ENCODE measurements at regions not wholly inside any gene's neighbourhood (a gene's known extent, or its start where the extent isn't known, plus 50 kb on each side); places are given as distances from the start of the nearest gene placed in this dataset.

DNA sequence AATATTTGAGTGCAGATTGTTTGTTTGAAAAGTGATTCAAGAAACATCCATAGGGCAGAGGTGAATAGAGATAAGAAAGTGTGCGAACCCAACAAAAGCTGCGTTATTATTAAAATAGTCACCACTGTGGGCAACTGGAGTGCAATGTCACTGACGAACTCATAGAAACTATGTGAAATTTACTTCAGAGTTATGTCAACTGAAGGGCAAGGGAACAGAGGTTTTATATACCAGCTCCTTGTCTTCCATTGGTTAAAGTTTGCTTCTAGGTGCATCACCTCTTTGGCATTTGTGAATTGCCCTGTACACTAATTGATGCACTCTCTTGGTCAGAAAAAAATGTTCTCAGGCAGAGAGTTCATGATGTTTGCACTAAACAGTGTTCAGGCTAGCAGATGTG is 110.5 kb upstream of the NYAP2 start:
- ChIA-PET POLR2A (no interaction called here), CTCF (no interaction called here)
- TF ChIP-seq, protein P1, sequence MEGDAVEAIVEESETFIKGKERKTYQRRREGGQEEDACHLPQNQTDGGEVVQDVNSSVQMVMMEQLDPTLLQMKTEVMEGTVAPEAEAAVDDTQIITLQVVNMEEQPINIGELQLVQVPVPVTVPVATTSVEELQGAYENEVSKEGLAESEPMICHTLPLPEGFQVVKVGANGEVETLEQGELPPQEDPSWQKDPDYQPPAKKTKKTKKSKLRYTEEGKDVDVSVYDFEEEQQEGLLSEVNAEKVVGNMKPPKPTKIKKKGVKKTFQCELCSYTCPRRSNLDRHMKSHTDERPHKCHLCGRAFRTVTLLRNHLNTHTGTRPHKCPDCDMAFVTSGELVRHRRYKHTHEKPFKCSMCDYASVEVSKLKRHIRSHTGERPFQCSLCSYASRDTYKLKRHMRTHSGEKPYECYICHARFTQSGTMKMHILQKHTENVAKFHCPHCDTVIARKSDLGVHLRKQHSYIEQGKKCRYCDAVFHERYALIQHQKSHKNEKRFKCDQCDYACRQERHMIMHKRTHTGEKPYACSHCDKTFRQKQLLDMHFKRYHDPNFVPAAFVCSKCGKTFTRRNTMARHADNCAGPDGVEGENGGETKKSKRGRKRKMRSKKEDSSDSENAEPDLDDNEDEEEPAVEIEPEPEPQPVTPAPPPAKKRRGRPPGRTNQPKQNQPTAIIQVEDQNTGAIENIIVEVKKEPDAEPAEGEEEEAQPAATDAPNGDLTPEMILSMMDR (IDR thresholded peaks at IDR 0.05; ENCODE audit: insufficient read depth, low read depth, low read length) = no peak
- no peak overlapping the region for H3K4me3 ChIP-seq (ENCODE audit: low read depth, low read length)
- peak; percentile 32 for DNase-seq (ENCODE audit: low read depth)
- H3K36me3 ChIP-seq (ENCODE audit: control insufficient read depth, insufficient read depth, low read length) = no peaks in the 10 kb centered on the region
- H3K27me3 ChIP-seq (ENCODE audit: control insufficient read depth, insufficient read depth, low read length) = no peaks in the 10 kb centered on the region; the same call in 1 of the 2 replicates

DNA sequence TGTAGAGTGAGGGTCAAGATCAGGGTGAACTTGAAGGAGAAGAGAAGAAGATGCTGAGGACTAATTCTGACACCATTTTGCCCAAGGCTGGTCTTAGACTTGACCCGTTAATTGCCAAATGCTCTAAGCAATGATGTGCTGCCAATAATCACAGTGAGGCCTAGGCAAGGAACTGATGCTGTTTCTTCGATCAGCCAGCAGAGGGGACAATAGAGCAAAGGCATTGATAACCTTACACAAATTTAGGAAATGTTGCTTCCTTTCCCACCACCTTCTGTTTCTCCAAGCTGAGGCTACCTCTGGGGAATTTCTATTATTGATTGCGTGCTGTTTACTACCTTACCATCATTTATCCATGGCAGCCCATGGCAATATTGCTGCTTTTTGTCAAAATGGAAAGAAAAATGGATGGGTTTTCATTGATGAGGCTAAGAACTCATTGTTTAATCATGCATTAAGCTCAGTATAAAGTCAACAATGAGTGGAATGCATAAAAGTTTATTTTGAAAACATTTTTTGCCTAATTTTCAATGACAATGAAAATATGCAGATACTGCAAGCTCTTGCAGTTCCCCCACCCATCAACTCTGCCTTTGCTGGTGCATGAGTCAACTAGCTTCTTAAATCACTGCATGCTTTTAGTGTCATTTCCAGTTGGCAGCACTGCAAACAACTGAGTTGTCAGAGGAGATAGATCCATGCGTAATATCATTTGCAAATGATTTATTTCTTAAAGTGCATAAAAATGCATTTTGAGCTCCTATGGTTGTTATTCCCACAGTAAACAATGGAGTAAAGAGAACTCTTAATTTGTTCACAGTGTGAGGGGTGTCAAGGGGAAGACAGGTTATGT is 116.4 kb upstream of the NYAP2 start:
- CTCF ChIA-PET = interaction anchor here (0.6 to 1.2 kb wide), 5 partner anchors 25 to 1666 kb away, joined by 3 to 8 read pairs (median 3); no protein-coding TSS in a partner anchor
- no peak for DNase-seq (ENCODE audit: low read depth)
- TF ChIP-seq, protein P1 (IDR thresholded peaks at IDR 0.05; ENCODE audit: insufficient read depth, low read depth, low read length) = peak; percentile 79
- H3K27me3 ChIP-seq (ENCODE audit: control insufficient read depth, insufficient read depth, low read length) = no peaks in the 10 kb centered on the region; the same call in 1 of the 2 replicates
- POLR2A ChIA-PET = interaction anchor here (0.7 kb wide), 1 partner anchor 129 kb away, joined by 4 read pairs; no protein-coding TSS in a partner anchor
- no peak overlapping the region for H3K4me3 ChIP-seq (ENCODE audit: low read depth, low read length)
- no peaks in the 10 kb centered on the region for H3K36me3 ChIP-seq (ENCODE audit: control insufficient read depth, insufficient read depth, low read length)

DNA sequence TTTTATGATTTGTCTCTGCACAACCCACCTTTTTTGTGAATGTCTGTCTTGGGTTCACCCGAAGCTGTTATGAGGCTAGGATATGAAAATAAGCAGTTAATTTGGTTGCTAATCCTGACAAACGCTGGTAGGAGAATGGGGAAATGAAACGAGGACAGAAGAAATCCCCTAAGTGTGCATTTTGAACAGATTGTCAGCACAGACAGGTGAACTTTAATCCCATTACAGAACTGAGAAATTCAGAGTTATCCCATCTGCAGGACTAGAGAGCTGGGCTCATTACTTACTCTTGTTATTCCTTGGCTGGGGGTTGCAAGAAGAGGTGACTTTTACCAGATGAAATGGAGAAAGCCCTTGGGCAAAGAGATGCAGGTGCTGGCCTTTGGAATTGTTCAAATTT is 123.3 kb upstream of the NYAP2 start:
- Histone ChIP-seq H3K36me3 (ENCODE audit: control insufficient read depth, insufficient read depth, low read length) (no peaks in the 10 kb centered on the region), H3K27me3 (ENCODE audit: control insufficient read depth, insufficient read depth, low read length) (no peaks in the 10 kb centered on the region), H3K4me3 (ENCODE audit: low read depth, low read length) (no peak overlapping the region)
- CTCF ChIA-PET = no interaction called here
- TF ChIP-seq, protein P1 (IDR thresholded peaks at IDR 0.05; ENCODE audit: insufficient read depth, low read depth, low read length) = no peak
- DNase-seq (ENCODE audit: low read depth) = no peak
- POLR2A ChIA-PET = no interaction called here

DNA sequence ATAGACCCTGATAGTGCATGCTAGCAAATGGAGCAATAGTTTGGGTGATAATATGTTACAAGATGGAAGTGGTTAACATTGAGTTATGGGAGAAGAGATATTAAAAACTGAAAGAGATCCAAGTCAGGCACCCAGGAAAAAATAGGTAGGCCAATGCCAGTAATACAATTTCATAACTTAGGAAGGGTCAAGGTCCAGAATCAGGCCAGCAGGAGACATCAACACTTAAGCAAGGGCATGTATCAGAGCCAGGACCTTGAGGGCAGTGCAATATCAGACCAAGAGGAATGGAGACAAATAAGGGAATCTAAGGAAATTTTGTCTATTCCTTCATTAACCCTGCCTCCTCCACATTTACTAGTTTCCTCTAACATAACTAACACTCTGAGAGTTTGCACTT is 124.1 kb upstream of the NYAP2 start:
- H3K27me3 ChIP-seq (ENCODE audit: control insufficient read depth, insufficient read depth, low read length) = no peaks in the 10 kb centered on the region
- no peak overlapping the region for H3K4me3 ChIP-seq (ENCODE audit: low read depth, low read length)
- DNase-seq (ENCODE audit: low read depth) = no peak
- ChIA-PET POLR2A (no interaction called here), CTCF (no interaction called here)
- TF ChIP-seq, protein P1 (IDR thresholded peaks at IDR 0.05; ENCODE audit: insufficient read depth, low read depth, low read length) = no peak
- no peaks in the 10 kb centered on the region for H3K36me3 ChIP-seq (ENCODE audit: control insufficient read depth, insufficient read depth, low read length)

DNA sequence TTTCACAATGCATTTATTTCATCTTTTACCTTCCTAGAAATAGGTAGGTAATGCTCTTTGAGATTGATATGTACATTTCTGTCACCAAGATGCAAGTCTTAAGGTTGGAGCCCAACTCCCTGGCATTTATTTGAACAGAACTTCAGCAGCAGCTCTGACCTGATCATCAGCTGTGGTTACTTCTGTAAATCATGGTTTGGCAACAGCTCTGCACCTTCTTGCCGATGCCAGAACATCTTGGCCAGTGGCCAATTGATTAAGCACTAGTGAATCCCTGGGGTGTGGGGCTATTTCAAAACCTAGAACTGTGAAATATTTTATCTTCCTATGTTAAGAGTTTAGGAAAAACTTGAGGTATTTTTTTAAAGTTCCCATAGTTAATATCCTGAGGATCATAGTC is 124.8 kb upstream of the NYAP2 start:
- H3K27me3 ChIP-seq (ENCODE audit: control insufficient read depth, insufficient read depth, low read length) = no peaks in the 10 kb centered on the region
- no peak for DNase-seq (ENCODE audit: low read depth)
- CTCF ChIA-PET = no interaction called here
- no peak overlapping the region for H3K4me3 ChIP-seq (ENCODE audit: low read depth, low read length)
- TF ChIP-seq, protein P1 (IDR thresholded peaks at IDR 0.05; ENCODE audit: insufficient read depth, low read depth, low read length) = no peak
- H3K36me3 ChIP-seq (ENCODE audit: control insufficient read depth, insufficient read depth, low read length) = no peaks in the 10 kb centered on the region
- POLR2A ChIA-PET = no interaction called here
